Ovary (tissue), 3 donors: ENCODE measurements at regions not wholly inside any gene's neighbourhood (a gene's known extent, or its start where the extent isn't known, plus 50 kb on each side); places are given as distances from the start of the nearest gene placed in this dataset.

ENCODE experiments used
- CTCF ChIP-seq, 3 donors: fragments of 450-650 bp in 2 of 3; fragments of 200-600 bp in 1 of 3; IDR thresholded peaks; one replicate each; pipeline versions ENCODE4 v1.5.1 to v1.8.0; 2016 to 2022; ENCODE audit warnings: antibody characterized with exemption in 3 of 3, mild to moderate bottlenecking in 1 of 3
- POLR2A ChIP-seq: fragments of 450-650 bp; IDR thresholded peaks from one replicate; pipeline ENCODE4 v1.6.1; 2017; ENCODE audit warnings: antibody characterized with exemption, mild to moderate bottlenecking, moderate library complexity
- donor health status: DM: no; HTN: no; CAD: no.

GRCh38 chrX:4809571-4809970 is 1096.1 kb upstream of the PRKX start:
- no peak for TF ChIP-seq CTCF (IDR thresholded peaks at IDR 0.05)
- no peak for TF ChIP-seq POLR2A
